ENCODE measurements at regions not wholly inside any gene's neighbourhood (a gene's known extent, or its start where the extent isn't known, plus 50 kb on each side); places are given as distances from the start of the nearest gene placed in this dataset.

GRCh38 chr3:177538750-177539730, 341.8 kb upstream of the TBL1XR1 start:
- no TSS peak for BruUV-seq (replicated peaks)
- Histone ChIP-seq H3K9ac (replicated peaks; ENCODE audit: extremely low read depth, insufficient read depth, low read length) (no peak overlapping the region), H3K27me3 (ENCODE audit: control insufficient read depth in 2 of 2, insufficient read depth in 2 of 2, low read length in 2 of 2) (no peaks in the 10 kb centered on the region), H4K20me1 (replicated peaks; ENCODE audit: control insufficient read depth, extremely low read depth, insufficient read depth, low read length) (no peaks in the 10 kb centered on the region), H3K27ac (ENCODE audit: insufficient read depth, low read depth, low read length) (no peak overlapping the region), H3K4me2 (ENCODE audit: insufficient read depth, low read length) (peak overlapping the region; percentile 48), H3K9me1 (replicated peaks; ENCODE audit: control insufficient read depth, extremely low read depth, insufficient read depth, low read length) (no peaks in the 10 kb centered on the region), H3K9me3 (replicated peaks; ENCODE audit: control insufficient read depth, insufficient read depth, low read length) (no peaks in the 10 kb centered on the region), H3K4me1 (ENCODE audit: control insufficient read depth, extremely low read depth, insufficient read depth, low read length) (peaks cover 15% of the 10 kb centered on the region), H3K4me3 (replicated peaks in 1 of 3; ENCODE audit: insufficient read depth in 1 of 3, low read depth in 1 of 3, low read length in 3 of 3) (no peak overlapping the region), H3K36me3 (ENCODE audit: control insufficient read depth in 2 of 2, extremely low read depth in 1 of 2, insufficient read depth in 2 of 2, low read length in 2 of 2) (no peaks in the 10 kb centered on the region), H3K79me2 (ENCODE audit: control insufficient read depth, insufficient read depth, low read length) (no peaks in the 10 kb centered on the region), H2AFZ (ENCODE audit: low read depth, low read length) (peak overlapping the region; percentile 6)
- ChIA-PET CTCF (interaction anchor here (1.7 to 2.7 kb wide), 3 partner anchors 10 to 488 kb away, joined by 4 to 10 read pairs (median 8); no protein-coding TSS in a partner anchor), POLR2A (no interaction called here)
- TF ChIP-seq CTCF (IDR thresholded peaks at IDR 0.05; ENCODE audit: extremely low read depth in 1 of 2, insufficient read depth in 1 of 2, low read depth in 1 of 2, low read length in 2 of 2) = no peak
- no peak for TF ChIP-seq POLR2AphosphoS5 (IDR thresholded peaks at IDR 0.05; ENCODE audit: insufficient read depth, low read depth, low read length)
- TF ChIP-seq, protein P1, sequence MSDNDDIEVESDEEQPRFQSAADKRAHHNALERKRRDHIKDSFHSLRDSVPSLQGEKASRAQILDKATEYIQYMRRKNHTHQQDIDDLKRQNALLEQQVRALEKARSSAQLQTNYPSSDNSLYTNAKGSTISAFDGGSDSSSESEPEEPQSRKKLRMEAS (IDR thresholded peaks at IDR 0.05; ENCODE audit: insufficient read depth, insufficient read length) = no peak
- no peak for TF ChIP-seq JUN (IDR thresholded peaks at IDR 0.05; ENCODE audit: borderline replicate concordance, insufficient read depth, insufficient read length, low read depth)
- no peak for TF ChIP-seq GATA2 (IDR thresholded peaks at IDR 0.05; ENCODE audit: insufficient read depth, insufficient read length, low read depth, low read length)
- TF ChIP-seq MYC (IDR thresholded peaks at IDR 0.05; ENCODE audit: low read depth, low read length) = no peak
- no peak for TF ChIP-seq FOS (IDR thresholded peaks at IDR 0.05; ENCODE audit: borderline replicate concordance, insufficient read depth, low read length)
- no peak for TF ChIP-seq EZH2 (IDR thresholded peaks at IDR 0.05; ENCODE audit: borderline replicate concordance, low read depth, low read length, severe bottlenecking)
- no peak for TF ChIP-seq POLR2A (IDR thresholded peaks at IDR 0.05; ENCODE audit: low read depth, low read length)
- DNase-seq (ENCODE audit: low read depth, low spot score) = peak; percentile 44
- dilution Hi-C loops (cut with MboI; ENCODE audit: extremely low pct_ligation_motif_present, low sequenced_read_pairs) (no loop called here), intact Hi-C loops (cut with micrococcal nuclease) (loop anchor here (2.0 to 10.0 kb wide), 2 partner anchors 34 to 846 kb away; no protein-coding TSS in a partner anchor)
- peak; percentile 87 for FAIRE-seq
